ENCODE measurements at regions not wholly inside any gene's neighbourhood (a gene's known extent, or its start where the extent isn't known, plus 50 kb on each side); places are given as distances from the start of the nearest gene placed in this dataset.
"Not testable (repeated sequence)": the region's sequence is repeated elsewhere in the genome, so short reads cannot be mapped to it uniquely, and the experiment has no call there.

DNA sequence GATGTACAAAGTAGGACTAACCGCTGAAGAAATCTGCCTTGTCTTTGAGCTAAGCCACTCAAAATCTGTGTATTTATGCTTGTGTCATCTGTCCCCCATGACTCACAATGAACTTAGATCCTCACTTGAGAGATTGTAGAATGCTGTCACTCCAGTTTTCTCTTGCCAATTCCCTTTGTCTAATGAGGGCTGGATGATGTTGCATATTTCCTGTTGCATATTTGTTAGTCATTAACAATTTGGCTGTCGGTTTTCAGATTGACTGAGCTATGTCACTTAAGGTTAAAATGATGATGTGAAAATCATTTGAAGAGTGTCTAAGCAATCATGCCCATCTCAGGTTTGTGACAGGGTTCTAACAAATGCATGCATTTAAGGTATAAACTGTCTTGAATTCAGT, 481.7 kb downstream of the CDH10 start:
- no peak overlapping the region for H3K4me3 ChIP-seq (ENCODE audit: low read depth, low read length)
- no peak for DNase-seq (ENCODE audit: low read depth)
- TF ChIP-seq, protein P1, sequence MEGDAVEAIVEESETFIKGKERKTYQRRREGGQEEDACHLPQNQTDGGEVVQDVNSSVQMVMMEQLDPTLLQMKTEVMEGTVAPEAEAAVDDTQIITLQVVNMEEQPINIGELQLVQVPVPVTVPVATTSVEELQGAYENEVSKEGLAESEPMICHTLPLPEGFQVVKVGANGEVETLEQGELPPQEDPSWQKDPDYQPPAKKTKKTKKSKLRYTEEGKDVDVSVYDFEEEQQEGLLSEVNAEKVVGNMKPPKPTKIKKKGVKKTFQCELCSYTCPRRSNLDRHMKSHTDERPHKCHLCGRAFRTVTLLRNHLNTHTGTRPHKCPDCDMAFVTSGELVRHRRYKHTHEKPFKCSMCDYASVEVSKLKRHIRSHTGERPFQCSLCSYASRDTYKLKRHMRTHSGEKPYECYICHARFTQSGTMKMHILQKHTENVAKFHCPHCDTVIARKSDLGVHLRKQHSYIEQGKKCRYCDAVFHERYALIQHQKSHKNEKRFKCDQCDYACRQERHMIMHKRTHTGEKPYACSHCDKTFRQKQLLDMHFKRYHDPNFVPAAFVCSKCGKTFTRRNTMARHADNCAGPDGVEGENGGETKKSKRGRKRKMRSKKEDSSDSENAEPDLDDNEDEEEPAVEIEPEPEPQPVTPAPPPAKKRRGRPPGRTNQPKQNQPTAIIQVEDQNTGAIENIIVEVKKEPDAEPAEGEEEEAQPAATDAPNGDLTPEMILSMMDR (IDR thresholded peaks at IDR 0.05; ENCODE audit: low read depth, low read length, missing control alignments): no peak

DNA sequence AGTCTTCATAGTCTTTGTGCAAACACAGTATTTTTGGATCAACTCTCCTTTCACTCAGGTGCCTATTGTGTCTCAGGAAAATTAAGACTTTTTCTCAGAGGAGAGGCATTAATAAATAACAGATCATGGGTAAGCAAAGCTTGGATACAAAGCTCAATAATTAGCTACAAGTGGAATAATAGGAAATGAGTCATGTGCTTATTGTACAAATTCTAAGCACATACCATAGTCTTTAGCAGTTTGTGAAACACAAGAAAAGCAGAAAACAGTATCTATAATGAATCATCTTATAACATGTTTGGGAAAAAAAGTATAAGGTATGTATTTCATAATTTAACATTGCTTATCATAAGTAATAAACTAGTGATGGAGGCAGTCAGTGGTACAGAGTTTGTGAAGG, 477.0 kb downstream of the CDH10 start:
- no peak for DNase-seq (ENCODE audit: low read depth)
- no peak overlapping the region for H3K4me3 ChIP-seq (ENCODE audit: low read depth, low read length)
- TF ChIP-seq, protein P1 (IDR thresholded peaks at IDR 0.05; ENCODE audit: low read depth, low read length, missing control alignments): no peak

DNA sequence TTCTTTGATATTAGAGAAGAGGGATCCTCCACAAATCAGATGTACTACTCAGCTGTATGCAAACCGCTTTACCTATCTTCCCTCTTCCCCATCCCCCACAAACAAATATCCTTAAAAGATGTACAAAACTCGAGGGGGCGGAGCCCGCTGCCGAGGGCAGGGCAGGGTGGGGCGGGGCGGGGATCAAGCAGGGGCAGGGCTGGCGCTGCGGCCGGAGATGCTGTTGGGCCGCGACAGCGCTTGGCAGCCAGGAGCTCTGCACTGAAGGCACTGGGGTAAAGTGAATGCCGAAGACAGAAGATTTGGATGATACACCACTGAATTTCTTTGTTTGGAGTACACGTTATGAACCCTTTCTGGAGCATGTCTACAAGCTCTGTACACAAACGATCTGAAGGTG, 474.8 kb downstream of the CDH10 start:
- no peak for DNase-seq (ENCODE audit: low read depth)
- H3K4me3 ChIP-seq (ENCODE audit: low read depth, low read length): no peak overlapping the region
- TF ChIP-seq, protein P1 (IDR thresholded peaks at IDR 0.05; ENCODE audit: low read depth, low read length, missing control alignments): no peak

DNA sequence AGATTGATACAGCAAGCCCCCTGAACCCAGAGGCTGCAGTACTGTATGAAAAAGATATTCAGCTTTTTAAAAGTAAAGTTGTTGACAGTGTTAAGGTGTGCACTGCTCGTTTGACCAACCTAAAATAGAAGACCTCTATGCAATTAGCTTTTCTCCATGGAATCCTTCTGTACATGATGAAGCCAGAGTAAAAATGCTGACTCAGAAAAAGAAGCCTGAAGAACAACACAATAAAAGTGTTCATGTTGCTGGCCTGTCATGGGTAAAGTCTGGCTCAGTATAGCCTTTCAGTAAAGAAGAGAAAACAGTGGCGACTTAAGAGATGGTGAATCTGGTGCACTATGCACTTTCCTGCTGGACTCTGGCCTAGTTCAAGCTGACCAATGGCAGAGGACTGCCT, 473.8 kb downstream of the CDH10 start:
- not testable (repeated sequence) for H3K4me3 ChIP-seq (ENCODE audit: low read depth, low read length)

DNA sequence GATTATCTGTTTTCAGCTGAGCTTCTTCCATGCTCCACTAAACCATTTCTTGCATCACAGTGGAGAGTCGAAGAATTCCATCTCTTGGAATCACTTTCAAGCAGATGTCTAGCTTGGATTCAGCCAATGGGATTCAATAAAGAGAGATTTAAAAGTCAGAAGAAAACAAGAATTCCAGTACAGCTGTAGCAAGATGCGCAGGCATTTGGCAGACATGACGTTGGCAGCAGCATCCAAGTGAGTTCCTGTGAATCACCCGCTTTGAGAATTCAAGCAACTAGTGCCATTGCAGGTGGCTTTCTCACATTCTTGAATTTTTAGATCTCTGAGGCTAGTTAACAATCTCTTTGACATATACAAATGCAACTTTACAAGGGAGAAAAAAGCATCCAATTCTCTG, 467.0 kb downstream of the CDH10 start:
- TF ChIP-seq, protein P1 (IDR thresholded peaks at IDR 0.05; ENCODE audit: low read depth, low read length, missing control alignments): no peak
- H3K4me3 ChIP-seq (ENCODE audit: low read depth, low read length): no peak overlapping the region
- no peak for DNase-seq (ENCODE audit: low read depth)

More for the DNA sequence above, 473.8 kb downstream of the CDH10 start:
- DNase-seq (ENCODE audit: low read depth): not testable (repeated sequence)

DNA sequence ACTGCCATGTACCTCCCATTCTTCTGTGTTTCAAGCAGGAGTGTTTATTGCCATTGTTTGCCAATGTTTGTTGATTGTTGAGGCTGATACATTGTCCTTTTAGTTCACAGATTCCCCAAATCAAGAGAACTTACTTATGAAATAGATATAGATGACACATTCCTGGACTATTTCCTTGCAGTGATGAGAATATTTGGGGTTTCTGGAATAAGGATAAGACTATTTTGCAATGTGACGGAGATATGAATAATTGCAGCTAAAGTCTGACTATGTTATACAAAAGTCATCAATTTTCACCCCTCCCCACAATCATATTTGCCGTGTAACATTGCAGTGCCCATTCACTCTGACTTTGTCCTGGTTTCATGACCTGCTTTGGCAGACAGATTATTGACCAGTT, 460.8 kb downstream of the CDH10 start:
- DNase-seq (ENCODE audit: low read depth): no peak
- H3K4me3 ChIP-seq (ENCODE audit: low read depth, low read length): no peak overlapping the region
- TF ChIP-seq, protein P1 (IDR thresholded peaks at IDR 0.05; ENCODE audit: low read depth, low read length, missing control alignments): no peak

DNA sequence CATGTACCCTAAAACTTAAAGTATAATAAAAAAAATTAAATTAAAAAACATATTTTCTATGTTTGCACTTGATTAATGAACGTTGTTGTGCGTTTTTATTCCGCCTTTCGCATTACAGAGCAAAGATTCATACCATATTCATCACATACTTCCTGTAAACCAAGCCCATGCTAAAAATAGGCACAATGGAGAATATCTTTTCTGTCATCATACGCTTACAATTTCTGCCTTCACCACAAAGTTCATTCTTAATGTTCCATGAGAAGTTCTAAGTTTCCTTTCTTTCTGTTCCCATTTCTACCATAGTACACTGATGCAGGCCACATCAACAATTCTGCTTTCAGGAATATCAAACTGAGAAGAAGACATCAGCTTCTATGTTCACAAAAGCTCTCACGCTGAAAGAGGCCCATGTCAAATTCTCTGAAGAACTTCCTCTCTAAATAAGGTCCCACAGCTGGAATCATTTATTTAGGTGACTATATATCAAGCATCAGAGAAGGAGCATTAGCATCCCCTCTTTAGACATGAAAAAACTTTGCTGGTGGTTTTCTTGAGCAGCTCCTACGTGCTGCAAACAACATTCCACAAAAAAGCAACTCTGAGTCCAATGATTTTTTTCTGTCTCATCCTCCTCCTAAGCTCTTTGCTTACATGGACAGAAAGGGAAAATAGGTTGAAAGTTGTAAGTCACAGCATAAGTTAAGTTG, 456.4 kb downstream of the CDH10 start:
- H3K4me3 ChIP-seq (ENCODE audit: low read depth, low read length): no peak overlapping the region
- no peak for DNase-seq (ENCODE audit: low read depth)
- TF ChIP-seq, protein P1 (IDR thresholded peaks at IDR 0.05; ENCODE audit: low read depth, low read length, missing control alignments): no peak

Data from GM12864 (cell line).